ENCODE measurements at regions not wholly inside any gene's neighbourhood (a gene's known extent, or its start where the extent isn't known, plus 50 kb on each side); places are given as distances from the start of the nearest gene placed in this dataset.

- no peak for DNase-seq
Observed at GRCh38 chrX:125012585-125012984, 307.1 kb upstream of the TEX13C start.

- no peak for DNase-seq
Observed at GRCh38 chrX:125029131-125029530, 290.5 kb upstream of the TEX13C start.

Measured in NCI-H446 treated with DMSO at 0.1 percent for 48 hours (cell line).